ENCODE measurements at regions not wholly inside any gene's neighbourhood (a gene's known extent, or its start where the extent isn't known, plus 50 kb on each side); places are given as distances from the start of the nearest gene placed in this dataset.

GRCh38 chr4:115866364-115866896, 753.0 kb upstream of the NDST4 start:
- 65% methylated on average over 3 of the region's 3 CpGs for WGBS
- intact Hi-C loops (cut with DNase I): no loop called here
- H3K4me1 ChIP-seq: no peaks in the 10 kb centered on the region
- H3K4me3 ChIP-seq: no peak overlapping the region
- no peaks in the 10 kb centered on the region for H3K9me3 ChIP-seq
- H3K27me3 ChIP-seq: no peaks in the 10 kb centered on the region
- TF ChIP-seq POLR2AphosphoS5 (IDR thresholded peaks at IDR 0.05) (no peak), EP300 (IDR thresholded peaks at IDR 0.05) (no peak), POLR2A (IDR thresholded peaks at IDR 0.05; ENCODE audit: low read depth) (no peak)
- TF ChIP-seq, protein P1, sequence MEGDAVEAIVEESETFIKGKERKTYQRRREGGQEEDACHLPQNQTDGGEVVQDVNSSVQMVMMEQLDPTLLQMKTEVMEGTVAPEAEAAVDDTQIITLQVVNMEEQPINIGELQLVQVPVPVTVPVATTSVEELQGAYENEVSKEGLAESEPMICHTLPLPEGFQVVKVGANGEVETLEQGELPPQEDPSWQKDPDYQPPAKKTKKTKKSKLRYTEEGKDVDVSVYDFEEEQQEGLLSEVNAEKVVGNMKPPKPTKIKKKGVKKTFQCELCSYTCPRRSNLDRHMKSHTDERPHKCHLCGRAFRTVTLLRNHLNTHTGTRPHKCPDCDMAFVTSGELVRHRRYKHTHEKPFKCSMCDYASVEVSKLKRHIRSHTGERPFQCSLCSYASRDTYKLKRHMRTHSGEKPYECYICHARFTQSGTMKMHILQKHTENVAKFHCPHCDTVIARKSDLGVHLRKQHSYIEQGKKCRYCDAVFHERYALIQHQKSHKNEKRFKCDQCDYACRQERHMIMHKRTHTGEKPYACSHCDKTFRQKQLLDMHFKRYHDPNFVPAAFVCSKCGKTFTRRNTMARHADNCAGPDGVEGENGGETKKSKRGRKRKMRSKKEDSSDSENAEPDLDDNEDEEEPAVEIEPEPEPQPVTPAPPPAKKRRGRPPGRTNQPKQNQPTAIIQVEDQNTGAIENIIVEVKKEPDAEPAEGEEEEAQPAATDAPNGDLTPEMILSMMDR (IDR thresholded peaks at IDR 0.05): no peak
- no peak overlapping the region for H3K27ac ChIP-seq (replicated peaks in 1 of 4)
- no peaks in the 10 kb centered on the region for H3K36me3 ChIP-seq
- no peak for DNase-seq (ENCODE audit: extremely low spot score)

GRCh38 chr4:115865736-115866135, 752.3 kb upstream of the NDST4 start:
- no peaks in the 10 kb centered on the region for H3K36me3 ChIP-seq
- no peak overlapping the region for H3K27ac ChIP-seq (replicated peaks in 1 of 4)
- TF ChIP-seq POLR2AphosphoS5 (IDR thresholded peaks at IDR 0.05) (no peak), POLR2A (IDR thresholded peaks at IDR 0.05; ENCODE audit: low read depth) (no peak), EP300 (IDR thresholded peaks at IDR 0.05) (no peak)
- TF ChIP-seq, protein P1 (IDR thresholded peaks at IDR 0.05): no peak
- DNase-seq (ENCODE audit: extremely low spot score): no peak
- no peaks in the 10 kb centered on the region for H3K9me3 ChIP-seq
- no peaks in the 10 kb centered on the region for H3K27me3 ChIP-seq
- intact Hi-C loops (cut with DNase I): no loop called here
- H3K4me1 ChIP-seq: no peaks in the 10 kb centered on the region
- 32% methylated on average over 2 of the region's 2 CpGs for WGBS
- H3K4me3 ChIP-seq: no peak overlapping the region

DNA sequence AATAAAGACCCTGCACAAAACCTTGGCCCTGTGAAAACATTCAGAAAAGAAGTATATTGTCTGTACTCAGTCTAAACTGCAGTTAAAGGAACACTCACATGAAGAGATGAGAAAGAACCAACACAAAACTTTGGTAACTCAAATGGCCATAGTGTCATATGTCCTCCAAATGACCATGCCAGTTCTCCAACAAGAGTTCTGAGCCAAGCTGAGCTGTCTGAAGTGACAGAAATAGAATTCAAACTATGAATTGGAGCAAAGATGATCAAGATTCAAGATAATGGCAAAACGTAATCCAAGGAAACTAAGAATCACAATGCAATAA, 739.3 kb upstream of the NDST4 start:
- Histone ChIP-seq H3K4me1 (no peaks in the 10 kb centered on the region), H3K36me3 (no peaks in the 10 kb centered on the region), H3K4me3 (no peak overlapping the region), H3K9me3 (no peaks in the 10 kb centered on the region), H3K27me3 (no peaks in the 10 kb centered on the region), H3K27ac (replicated peaks in 1 of 4) (no peak overlapping the region)
- WGBS: 75% methylated on average over 1 of the region's 1 CpG
- no peak for DNase-seq (ENCODE audit: extremely low spot score)
- TF ChIP-seq, protein P1 (IDR thresholded peaks at IDR 0.05): no peak
- TF ChIP-seq EP300 (IDR thresholded peaks at IDR 0.05) (no peak), POLR2AphosphoS5 (IDR thresholded peaks at IDR 0.05) (no peak), POLR2A (IDR thresholded peaks at IDR 0.05; ENCODE audit: low read depth) (no peak)
- intact Hi-C loops (cut with DNase I): no loop called here

DNA sequence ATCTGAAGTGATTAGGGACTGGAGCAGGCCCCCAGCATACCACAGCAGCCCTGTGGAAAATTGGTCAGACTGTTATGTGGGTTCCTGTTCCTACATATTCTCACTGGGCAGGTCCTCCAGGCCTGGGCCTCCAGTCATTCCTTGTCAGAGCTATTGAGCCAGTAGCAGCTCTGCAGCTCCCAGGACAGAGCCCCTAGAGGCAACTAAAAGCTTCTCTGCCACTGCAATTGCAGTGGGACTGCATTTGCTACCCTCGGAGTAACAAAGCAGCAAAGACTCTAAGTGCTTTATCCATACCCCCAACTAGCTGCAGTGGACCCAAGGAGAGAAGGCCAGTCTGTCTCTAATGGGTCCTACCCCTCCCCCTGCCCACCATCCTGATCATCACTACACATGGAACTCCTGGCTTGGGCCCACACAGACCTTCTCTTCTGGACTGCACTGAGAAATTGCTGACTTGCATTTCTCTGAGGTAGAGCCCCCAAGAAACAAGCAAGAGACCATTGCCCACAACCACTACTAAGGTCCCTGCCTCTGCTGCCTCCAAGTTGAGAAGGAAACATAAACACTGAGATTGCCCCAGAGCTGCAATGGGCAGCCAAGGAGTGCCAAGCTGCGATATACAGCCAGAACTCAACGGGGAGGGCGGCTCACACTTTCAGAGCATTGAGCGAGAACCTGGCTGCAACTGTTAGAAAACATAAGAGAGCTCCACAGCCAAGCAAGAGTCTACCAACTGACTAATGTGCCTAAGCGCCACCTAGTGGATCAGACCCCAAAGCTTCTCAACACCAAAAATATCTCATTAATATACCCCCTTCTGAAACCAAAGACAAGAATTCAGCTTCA, 738.7 kb upstream of the NDST4 start:
- WGBS: 46% methylated on average over 6 of the region's 6 CpGs

More for the DNA sequence above, 738.7 kb upstream of the NDST4 start:
- Histone ChIP-seq H3K4me3 (no peak overlapping the region), H3K9me3 (no peaks in the 10 kb centered on the region), H3K4me1 (no peaks in the 10 kb centered on the region), H3K27ac (replicated peaks in 1 of 4) (no peak overlapping the region), H3K36me3 (no peaks in the 10 kb centered on the region), H3K27me3 (no peaks in the 10 kb centered on the region)
- TF ChIP-seq POLR2AphosphoS5 (IDR thresholded peaks at IDR 0.05) (no peak), POLR2A (IDR thresholded peaks at IDR 0.05; ENCODE audit: low read depth) (no peak), EP300 (IDR thresholded peaks at IDR 0.05) (no peak)
- TF ChIP-seq, protein P1 (IDR thresholded peaks at IDR 0.05): no peak
- no peak for DNase-seq (ENCODE audit: extremely low spot score)
- intact Hi-C loops (cut with DNase I): no loop called here

Measured in esophagus muscularis mucosa (tissue), 4 donors.